Renal pelvis (tissue), 1 donor: ENCODE measurements at regions not wholly inside any gene's neighbourhood (a gene's known extent, or its start where the extent isn't known, plus 50 kb on each side); places are given as distances from the start of the nearest gene placed in this dataset.
"Not testable (repeated sequence)": the region's sequence is repeated elsewhere in the genome, so short reads cannot be mapped to it uniquely, and the experiment has no call there.

Experiments used
- DNase-seq: peaks from one replicate; pipeline ENCODE4 v3.0.0-alpha.2; 2013

GRCh38 chr2:107461301-107461700 lies 365.4 kb upstream of the RGPD4 start:
- DNase-seq = no peak

GRCh38 chr2:107462181-107462580 lies 364.5 kb upstream of the RGPD4 start:
- no peak for DNase-seq

DNA sequence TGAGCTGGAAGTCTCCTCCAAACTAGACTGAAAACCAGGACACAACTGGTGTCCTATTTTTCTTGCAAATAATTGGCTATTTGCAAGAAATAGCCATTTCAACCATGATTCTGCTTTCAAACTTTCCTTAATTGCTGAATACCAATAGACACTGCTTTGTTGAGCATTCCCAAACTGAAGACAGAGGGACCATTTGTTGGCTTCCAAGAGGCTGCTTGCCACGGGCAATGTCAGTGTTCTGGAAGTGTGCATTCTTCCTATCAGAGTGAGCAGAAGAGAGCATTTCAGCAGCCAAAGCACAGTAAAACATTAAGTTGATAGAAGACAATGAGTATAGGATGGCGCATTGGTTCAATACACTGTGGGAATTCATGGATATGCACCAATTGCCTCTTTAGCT lies 360.5 kb upstream of the RGPD4 start:
- DNase-seq = no peak

GRCh38 chr2:107466984-107467773 lies 359.5 kb upstream of the RGPD4 start:
- no peak for DNase-seq

GRCh38 chr2:107469437-107469995 lies 357.2 kb upstream of the RGPD4 start:
- DNase-seq = no peak

GRCh38 chr2:107473150-107473549 lies 353.5 kb upstream of the RGPD4 start:
- DNase-seq = no peak

- no peak for DNase-seq
Measured at GRCh38 chr2:107475859-107476258, 350.8 kb upstream of the RGPD4 start.

DNA sequence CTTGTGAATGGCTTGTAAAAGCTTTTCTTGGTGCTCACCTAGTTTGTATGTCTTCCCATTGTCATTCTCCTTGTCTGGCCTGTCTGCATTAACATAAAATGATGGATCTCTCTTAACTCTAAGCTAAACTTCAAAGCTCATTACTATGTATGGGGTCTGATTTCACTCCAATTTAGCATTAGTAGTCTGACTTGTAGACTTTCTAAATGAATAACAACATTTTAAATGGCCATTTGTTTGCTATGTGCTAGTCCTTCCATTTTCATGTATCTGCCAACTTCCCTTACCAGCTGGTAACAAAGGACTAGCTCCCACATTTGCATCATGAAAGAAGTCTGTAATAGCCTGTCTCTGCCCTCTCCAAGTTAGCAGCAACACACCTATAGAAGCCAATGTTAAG lies 324.2 kb upstream of the RGPD4 start:
- DNase-seq = no peak

- DNase-seq = no peak
Measured at GRCh38 chr2:107511970-107512789, 314.5 kb upstream of the RGPD4 start.

DNA sequence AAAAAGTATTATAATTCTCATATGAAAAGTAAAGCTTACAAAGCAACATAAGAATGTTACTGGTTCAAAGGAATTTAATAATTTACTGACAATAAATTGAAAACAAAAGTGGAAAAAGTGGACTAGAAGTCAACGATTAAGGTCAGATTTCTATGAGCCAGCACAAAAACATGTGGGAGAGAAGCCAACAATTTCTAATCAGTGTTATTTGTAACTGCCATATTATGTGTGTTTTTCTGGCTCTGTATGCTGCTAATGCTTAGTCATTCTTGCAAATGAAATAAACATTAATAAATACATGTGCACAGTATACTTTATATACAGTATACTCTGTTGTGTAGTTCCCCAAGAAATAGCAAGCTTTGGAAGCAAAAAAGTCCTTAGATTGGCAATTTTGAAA lies 301.3 kb upstream of the RGPD4 start:
- DNase-seq = no peak

GRCh38 chr2:107529146-107529545 lies 297.5 kb upstream of the RGPD4 start:
- DNase-seq = peak; percentile 61

DNA sequence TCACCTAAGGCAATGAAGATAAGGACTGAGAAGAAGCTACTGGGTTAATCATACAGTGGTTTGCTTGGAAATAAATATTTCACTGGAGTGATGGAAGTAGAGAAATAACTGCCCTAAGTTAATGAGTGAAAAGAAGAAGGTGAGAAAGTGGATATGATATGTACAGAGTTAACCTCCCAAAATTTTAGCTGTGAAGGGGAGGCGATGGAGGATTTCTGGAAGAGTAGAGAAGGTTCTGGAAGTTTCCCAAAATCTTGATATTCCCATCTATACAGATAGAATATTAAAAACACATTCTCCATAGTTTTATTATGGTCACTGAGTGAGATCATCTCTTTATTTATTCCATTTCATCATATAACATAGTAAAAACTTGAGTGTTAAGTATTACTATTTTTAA lies 296.6 kb upstream of the RGPD4 start:
- no peak for DNase-seq

- DNase-seq = no peak
Measured at GRCh38 chr2:107534926-107535325, 291.8 kb upstream of the RGPD4 start.

- DNase-seq = not testable (repeated sequence)
Measured at GRCh38 chr2:107535905-107536689, 290.6 kb upstream of the RGPD4 start.

DNA sequence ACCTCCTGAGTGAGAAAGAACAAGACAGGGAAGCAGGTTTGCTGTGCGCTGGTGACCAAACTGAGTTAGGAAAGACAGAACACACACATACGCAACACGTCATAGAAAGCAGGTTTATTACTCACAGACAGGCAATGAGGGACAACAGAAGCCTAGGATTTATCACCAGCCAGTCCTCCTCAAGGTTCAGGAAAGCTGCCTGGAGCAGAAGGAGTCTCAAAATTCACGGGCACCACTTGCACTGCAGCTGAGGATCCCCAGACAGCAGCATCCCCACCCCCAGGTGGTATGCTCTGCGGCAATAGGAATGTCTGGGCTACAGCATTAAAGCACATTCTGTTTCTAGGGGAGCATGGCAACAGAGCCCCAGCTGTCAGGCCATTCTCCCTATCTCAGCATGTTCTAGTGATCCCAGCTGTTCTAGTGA lies 284.4 kb upstream of the RGPD4 start:
- DNase-seq = no peak

DNA sequence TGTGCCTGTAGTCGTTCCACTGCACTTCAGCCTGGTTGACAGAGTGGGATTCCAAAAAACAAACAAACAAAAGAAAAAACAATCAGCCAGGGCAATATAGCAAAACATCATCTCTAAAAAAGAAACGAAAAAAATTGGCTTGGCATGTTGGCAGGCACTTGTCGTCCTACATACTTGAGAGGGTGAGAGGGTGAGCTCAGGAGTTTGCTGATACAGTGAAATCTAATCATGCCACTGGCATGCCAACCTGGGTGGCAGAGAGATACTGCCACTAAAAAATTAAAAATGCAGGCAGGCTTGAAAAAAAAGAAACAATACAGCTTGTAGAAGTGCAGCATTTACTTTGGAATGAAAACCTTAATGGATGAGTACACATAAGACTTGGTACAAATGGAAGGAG lies 282.9 kb upstream of the RGPD4 start:
- DNase-seq = no peak

DNA sequence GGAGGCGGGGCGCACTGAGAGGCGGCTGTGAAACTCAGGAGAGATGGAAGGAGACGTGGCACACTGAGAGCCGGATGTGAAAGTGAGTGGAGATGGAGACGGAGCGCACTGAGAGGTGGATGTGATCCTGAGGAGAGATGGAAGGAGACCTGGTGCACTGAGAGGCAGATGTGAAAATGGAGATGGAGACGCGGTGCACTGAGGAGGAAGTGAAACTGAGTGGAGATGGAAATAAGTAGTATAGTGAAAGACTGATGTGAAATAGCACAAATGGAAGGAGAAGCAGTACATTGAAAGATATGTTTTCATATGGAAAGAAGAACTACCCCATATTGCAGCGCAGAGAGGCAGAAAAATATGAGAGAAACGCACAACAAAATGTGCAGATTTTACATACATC lies 281.6 kb upstream of the RGPD4 start:
- no peak for DNase-seq

GRCh38 chr2:107545851-107546250 lies 280.8 kb upstream of the RGPD4 start:
- no peak for DNase-seq

DNA sequence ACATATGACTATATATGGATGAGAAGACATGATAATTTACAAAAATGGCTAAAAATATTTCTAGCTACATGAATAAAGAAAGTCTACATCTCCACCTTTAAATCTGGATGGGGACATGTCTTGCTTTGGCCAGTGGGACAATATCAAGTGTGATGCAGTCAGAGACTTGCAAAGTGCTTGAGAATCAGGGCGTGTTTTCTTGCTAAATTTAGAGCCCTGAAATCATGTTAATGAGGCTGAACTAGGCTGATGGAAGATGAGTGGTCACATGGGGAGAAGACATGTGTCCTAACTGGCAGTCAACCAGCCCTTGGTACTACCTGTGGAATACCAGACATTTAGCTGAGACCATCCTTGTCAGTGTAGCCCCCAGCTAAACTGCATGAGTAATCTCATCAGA lies 278.5 kb upstream of the RGPD4 start:
- no peak for DNase-seq

GRCh38 chr2:107553046-107553445 lies 273.6 kb upstream of the RGPD4 start:
- no peak for DNase-seq

DNA sequence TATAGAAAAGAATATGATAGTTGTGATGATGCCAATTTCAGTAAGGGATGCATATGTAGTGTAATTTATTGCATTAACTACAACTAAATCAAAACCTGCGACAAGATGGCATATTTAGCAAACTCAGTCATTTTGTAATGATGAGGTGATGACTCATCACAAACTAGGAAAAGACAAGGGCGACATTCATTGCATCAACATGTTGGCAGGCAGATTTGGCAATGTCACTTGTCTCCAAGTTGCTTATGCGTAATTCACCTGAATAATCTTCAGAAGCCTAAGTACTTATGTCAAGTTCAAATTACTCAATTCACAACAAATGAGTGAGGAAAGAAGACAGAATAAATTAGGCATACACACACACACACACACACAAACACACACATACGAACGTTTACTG lies 273.2 kb upstream of the RGPD4 start:
- DNase-seq = no peak

DNA sequence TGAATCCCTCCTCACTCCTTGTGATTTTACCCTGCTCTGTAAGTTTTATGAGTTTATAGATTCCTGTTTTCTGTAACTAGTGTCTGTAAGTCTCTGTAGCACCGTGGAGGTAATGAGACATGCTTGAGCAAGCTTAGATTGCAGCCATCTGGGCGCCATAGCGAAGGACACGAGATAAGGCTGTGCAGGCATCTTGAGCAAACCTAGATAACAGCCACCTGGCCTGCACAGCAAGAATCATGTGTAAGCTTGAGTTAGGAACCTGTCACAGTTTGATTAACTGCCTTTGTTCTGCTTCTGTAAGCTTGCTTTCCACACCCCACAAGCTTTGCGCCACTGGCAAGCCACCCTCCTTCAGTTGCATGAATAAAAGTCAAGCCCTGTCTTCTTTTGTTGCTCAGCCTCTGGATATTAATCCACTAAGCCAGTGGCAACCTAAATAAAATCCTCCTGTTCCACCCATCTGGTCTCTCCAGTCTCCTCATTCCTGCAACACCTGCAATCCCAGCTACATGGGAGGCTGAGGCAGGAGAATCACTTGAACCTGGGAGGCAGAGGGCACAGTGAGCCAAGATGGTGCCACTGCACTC lies 270.6 kb upstream of the RGPD4 start:
- no peak for DNase-seq
